HG03025 (cell line): ENCODE measurements at regions not wholly inside any gene's neighbourhood (a gene's known extent, or its start where the extent isn't known, plus 50 kb on each side); places are given as distances from the start of the nearest gene placed in this dataset.
"Not testable (repeated sequence)": the region's sequence is repeated elsewhere in the genome, so short reads cannot be mapped to it uniquely, and the experiment has no call there.

Source experiments
- ATAC-seq: cut with Tn5 transposase; IDR thresholded peaks from one replicate; pipeline ENCODE4 v1.9.1; 2021; ENCODE audit warnings: mild to moderate bottlenecking, moderate library complexity; ENCODE audit not compliant: unreplicated experiment, low FRiP score

- no peak for ATAC-seq
These were observed 111.7 kb upstream of the CYRIA start for GRCh38 chr2:16777123-16777870.

- ATAC-seq, result no peak
These were observed 110.2 kb upstream of the CYRIA start for GRCh38 chr2:16775899-16776231.

DNA sequence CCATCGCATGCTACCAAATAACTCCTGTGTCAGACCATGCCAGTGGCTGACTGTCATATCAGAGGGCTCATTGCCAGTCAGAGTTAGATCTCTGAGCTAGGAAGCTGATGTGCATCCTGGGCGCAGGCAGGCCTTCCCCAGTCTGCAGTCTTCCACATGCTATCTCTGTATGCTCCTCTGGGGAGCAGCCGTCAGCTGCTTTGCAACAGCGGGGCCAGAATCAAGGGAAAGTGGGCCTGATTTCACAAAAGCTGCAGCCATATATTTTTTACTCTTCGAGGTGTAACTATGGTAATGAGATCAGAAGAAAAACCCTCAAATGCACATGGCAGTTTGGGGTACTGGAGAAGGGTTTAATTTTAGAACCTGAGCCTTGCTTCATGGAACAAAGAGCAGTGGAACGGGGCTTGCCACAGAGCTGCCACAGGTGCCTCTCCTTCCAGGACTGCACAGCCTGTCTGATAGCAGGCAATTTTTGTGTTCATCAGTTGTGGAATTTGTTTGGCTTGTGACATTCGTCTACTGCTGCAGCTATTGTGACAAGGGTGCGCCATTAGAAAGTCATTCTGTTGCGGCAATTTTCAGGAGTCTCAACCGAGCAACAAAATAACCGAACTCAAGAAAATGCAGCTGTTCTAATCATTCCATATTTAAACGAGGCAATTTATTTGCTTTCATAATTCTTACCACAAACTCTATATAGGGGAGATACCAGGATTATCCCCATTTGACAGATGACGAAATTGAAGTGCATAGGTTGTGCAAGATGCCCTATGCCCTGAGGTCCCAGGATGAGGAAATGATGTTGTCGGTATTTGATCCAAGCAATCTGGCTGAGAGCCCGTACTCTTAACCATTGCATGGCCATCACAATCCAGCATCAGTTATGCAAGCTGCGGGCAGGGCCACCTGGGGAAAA is 109.6 kb upstream of the CYRIA start:
- no peak for ATAC-seq

- no peak for ATAC-seq
These were observed 108.5 kb upstream of the CYRIA start for GRCh38 chr2:16774091-16774490.

DNA sequence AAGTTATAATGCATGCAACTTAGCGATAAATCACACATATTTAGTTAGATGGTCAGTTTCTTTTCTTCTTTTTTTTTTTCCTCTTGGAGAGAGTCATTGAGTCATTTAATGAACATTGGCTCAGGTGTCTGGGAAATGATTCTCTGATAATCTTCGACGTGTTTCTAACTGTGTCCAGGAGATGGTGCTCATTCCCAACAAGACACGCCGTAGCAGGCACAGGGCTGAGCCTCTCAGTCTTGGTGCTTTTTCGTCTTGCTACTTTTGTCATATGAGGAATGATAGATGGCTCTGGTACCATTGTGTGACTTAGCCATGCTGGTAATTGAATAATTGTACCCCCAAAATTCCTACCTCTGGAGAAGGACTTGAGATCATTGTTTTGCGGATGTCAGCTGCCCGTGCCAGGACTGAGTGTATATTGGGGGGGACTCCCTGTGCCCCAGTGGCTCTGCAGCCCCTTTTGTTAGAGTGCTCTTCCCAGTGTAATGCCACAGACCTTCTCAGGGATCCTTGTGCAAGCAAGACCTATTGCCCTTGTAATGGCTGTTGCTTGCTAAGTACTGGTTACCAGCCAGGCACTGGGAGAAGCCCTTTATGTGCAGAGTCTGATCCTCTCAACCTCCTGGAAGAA is 107.6 kb upstream of the CYRIA start:
- peak; percentile 51 for ATAC-seq

DNA sequence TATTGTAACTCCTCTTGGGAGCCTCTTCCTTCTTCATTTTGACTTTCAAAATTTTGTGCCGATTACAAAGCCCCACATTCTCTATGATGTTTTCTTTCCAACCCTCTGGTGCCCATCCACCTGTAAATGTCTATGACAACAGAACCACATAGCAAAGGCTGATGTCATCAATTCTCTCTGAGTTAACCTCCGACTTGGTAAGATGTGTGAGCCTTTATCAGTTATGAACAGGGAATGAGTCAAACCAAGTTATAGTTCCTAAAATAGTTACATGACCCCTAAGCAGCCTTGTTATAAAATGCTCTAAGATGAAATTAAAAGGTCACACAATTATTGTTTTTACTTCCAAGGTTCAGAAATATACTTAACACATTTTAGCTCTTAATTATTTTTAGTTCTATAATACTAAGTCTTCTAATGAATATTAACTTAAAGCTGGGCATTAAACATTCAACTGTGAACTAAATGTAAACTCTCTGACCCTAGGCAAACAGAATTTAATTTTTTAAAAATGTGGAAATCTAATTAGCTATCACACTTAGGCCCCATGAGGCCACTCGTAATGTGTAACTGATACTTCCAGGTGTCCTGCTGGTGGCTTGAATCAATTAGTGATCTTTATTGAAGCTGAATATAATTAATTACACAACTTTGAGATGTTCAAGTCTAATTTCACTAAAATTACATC is 102.3 kb upstream of the CYRIA start:
- ATAC-seq, result no peak

GRCh38 chr2:16765356-16765755 is 99.7 kb upstream of the CYRIA start:
- no peak for ATAC-seq

GRCh38 chr2:16764487-16764886 is 98.9 kb upstream of the CYRIA start:
- ATAC-seq, result no peak

- ATAC-seq, result no peak
These were observed 97.9 kb upstream of the CYRIA start for GRCh38 chr2:16763493-16763899.

DNA sequence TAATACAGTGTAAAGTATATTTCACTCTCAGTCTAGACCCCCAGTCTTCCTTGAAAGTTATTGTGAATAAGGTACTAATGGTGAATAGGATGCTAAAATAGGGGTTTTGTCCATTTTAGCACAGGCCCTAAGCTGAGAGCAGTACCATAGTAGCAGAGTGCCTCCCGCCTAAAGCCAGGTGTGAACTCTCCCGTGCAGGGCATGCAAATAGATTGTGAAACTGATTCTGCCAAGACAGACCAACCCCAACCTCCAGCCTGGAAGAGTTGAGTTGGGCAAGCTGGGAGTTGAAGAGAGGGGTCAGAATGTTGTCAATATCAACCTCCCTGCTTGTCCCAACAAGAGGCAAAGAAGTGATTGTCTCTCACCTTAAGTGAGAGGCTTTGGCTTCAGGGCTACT is 97.4 kb upstream of the CYRIA start:
- ATAC-seq, result no peak

DNA sequence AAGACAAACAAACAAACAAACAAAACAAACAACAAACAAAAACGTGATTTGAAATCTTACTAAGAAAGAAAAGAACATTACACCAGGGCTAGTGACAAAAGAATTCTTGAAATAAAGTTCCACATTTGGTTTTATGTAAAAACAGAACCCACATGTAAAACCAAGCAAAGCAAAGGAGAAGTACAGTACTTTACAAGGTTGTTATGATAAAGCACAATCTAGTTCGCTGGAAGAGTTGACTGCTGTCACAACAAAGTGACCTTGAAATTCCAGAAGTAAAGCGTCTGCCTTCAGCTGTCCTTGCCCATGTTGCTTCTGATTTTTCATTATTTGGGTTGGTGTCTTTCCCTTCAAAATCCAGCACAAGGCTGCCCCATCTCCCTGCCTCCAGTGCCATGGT is 94.8 kb upstream of the CYRIA start:
- no peak for ATAC-seq

DNA sequence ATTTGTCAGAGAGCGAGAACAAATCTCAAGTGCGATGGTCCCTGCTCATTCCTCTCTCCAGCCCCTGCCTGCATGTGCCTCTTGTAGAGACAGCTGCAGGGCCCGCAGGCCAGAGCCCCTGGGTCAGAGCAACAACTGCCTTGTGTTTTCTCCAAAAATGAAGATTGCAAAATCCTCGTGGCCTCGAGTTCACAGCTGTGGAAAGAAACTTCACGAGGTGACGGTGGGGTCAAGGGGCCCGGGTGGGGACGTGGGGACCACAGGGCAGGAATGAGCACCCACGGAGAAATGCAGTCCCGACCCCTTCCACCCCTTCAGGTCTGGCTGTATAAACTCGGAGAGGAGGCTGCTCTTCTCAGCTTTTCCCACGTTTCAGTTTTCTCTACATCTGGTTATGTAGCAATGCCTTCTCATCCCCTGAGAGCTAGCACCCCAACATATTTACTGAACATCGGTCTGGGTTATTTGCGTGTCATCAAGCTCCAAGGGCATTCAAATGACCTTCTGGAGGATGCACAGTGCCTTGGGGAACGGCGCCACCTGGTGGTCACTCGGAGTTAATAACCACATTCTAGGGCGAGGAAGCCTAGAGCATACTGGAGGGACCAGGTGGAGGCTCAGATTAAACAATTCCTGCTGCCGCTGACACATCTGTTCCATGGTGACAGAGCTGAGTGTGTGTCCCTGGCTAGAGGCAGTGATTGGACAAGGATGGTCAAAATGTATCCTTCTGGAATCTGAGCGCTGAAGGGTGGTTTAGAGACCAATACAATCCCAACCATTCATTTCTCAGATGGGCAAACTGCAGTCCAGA is 91.4 kb upstream of the CYRIA start:
- ATAC-seq, result peak; percentile 92

- no peak for ATAC-seq
These were observed 89.8 kb upstream of the CYRIA start for GRCh38 chr2:16755442-16755841.

DNA sequence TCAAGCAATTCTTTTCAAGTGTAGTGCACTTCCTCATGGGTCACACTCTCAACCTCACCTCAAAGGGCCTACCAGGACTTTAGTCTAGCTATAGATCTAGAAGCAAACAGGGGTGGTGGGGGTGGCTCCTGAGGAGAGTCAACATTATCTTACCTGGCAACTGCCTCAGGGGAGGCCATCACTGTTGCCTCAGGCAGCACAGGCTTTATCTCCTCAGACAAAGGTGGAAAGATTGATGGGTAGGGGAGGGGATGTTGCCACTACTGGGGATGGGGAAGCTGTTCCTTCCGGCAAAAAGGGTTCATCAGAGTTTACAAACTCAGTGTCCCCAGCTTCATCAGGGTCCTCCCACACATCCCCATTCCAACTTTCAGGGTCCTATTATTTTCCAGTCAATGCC is 87.4 kb upstream of the CYRIA start:
- not testable (repeated sequence) for ATAC-seq

DNA sequence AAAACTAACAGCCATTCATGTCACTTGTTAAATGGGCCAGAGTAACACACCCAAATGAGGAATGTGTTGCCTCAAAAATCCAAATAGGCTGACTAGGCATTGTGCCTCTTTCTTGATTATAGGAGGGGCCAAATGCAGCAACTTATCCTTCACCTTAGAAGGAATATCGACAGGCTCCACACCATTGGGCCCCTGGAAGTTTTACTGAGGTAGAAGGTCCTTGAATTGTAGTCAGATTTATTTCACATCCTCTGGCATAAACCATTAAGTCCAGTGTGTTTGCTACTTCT is 85.2 kb upstream of the CYRIA start:
- not testable (repeated sequence) for ATAC-seq

DNA sequence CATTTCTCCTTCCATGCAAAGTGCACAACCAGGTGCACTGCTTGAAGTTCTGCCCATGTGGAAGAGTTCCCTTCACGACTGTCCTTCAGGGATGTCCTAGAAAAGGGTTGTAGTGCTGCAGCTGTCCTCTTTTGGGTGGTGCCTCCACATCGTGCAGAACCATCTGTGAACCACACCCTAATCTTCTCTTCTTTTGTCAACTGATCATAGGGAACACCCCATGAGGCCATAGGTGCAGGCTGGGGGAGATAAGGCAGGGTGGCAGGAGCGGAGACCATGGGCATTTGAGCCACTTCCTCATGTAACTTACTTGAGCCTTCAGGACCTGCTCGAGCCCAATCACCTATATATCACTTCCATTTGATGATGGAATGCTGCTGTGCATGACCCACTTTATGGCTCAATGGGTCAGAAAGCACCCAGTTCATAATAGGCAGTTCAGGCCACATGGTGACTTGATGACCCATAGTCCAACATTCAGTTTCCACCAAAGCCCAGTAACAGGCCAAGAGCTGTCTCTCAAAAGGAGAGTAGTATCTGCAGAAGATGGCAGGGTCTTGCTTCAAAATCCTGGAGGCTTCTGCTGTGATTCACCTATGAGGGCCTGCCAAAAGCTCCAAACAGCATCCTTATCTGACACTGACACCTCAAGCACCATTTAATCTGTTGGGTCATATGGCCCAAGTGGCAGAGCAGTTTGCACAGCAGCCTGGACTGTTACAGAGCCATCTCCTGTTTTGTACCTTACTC is 84.7 kb upstream of the CYRIA start:
- ATAC-seq, result no peak

- not testable (repeated sequence) for ATAC-seq
These were observed 83.1 kb upstream of the CYRIA start for GRCh38 chr2:16748511-16749266.

DNA sequence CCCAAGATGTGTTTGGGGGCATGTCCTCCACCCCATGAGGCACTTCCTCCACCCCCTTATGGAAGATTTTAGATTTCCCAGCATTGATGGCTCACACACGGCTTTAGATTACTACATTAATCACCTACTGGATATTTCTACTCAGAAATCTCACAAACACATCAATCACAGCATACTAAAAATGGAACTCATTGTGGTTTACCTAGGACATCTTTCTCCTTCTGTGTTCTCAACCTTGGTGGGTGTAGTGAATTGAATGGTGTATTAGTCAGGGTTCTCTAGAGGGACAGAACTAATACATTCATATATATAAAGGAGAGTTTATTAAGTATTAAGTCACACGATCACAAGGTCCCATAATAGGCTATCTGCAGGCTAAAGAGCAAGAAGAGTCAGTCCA is 82.1 kb upstream of the CYRIA start:
- no peak for ATAC-seq

GRCh38 chr2:16747257-16747656 is 81.6 kb upstream of the CYRIA start:
- ATAC-seq, result no peak
